Panc1 (cell line): ENCODE measurements at regions not wholly inside any gene's neighbourhood (a gene's known extent, or its start where the extent isn't known, plus 50 kb on each side); places are given as distances from the start of the nearest gene placed in this dataset.

Experiments used
- CTCF ChIP-seq: fragments of 450-650 bp; IDR thresholded peaks from 2 replicates; pipeline ENCODE4 v1.5.1; 2017; ENCODE audit warnings: mild to moderate bottlenecking
- POLR2AphosphoS5 ChIP-seq: IDR thresholded peaks from 2 replicates; pipeline ENCODE4 v1.6.1; 2012; ENCODE audit warnings: mild to moderate bottlenecking, low read depth, low read length, moderate library complexity

DNA sequence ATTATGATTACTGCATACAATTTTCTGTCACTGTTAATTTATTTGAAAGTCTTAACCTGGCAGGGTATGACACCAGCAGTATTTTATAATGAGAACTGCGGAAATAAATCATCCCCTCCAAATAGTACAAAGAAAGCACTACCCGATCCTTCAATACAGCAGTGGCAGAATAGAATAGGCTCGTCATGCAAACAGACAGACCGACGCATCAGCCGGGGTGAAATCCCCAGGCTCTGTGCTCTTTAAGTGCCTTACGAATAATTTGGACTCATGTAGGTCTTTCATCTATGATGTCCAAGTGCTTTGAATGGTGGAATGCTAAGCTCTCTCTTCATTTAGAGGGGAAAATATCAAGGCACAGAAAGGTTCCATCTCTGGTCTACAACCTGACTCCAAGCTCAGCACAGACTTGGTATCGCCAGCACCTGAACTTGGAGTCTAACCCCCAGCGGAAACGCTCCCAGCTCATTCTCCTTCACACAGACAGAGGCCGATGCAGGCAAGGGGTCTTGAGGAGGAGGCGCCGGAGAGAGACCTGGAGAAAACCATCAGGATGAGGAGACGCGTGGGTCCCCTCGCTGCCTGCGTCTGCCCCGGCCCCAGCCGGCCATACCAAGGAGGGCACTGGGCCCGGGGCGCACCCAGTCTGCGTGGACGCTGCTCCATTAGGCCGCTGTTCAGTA, 568.1 kb upstream of the MKI67 start:
- TF ChIP-seq CTCF (no peak), POLR2AphosphoS5 (no peak)
